GM18867 (cell line): ENCODE measurements at regions not wholly inside any gene's neighbourhood (a gene's known extent, or its start where the extent isn't known, plus 50 kb on each side); places are given as distances from the start of the nearest gene placed in this dataset.

ENCODE experiments used
- ATAC-seq: cut with Tn5 transposase; IDR thresholded peaks from one replicate; pipeline ENCODE4 v1.9.1; 2021; ENCODE audit warnings: mild to moderate bottlenecking, moderate library complexity; ENCODE audit not compliant: unreplicated experiment

GRCh38 chr18:71919211-71919610, 624.9 kb downstream of the CBLN2 start:
- no peak for ATAC-seq

GRCh38 chr18:71913641-71914040, 630.5 kb downstream of the CBLN2 start:
- ATAC-seq = no peak

GRCh38 chr18:71902482-71902881, 641.7 kb downstream of the CBLN2 start:
- ATAC-seq = no peak

GRCh38 chr18:71899707-71900472, 644.3 kb downstream of the CBLN2 start:
- no peak for ATAC-seq

- ATAC-seq = no peak
Measured at GRCh38 chr18:71899183-71899582, 645.0 kb downstream of the CBLN2 start.

GRCh38 chr18:71887509-71887908, 656.6 kb downstream of the CBLN2 start:
- no peak for ATAC-seq

GRCh38 chr18:71878226-71878625, 665.9 kb downstream of the CBLN2 start:
- no peak for ATAC-seq

GRCh38 chr18:71873695-71874094, 670.4 kb downstream of the CBLN2 start:
- no peak for ATAC-seq

- no peak for ATAC-seq
Measured at GRCh38 chr18:71865888-71866287, 678.3 kb downstream of the CBLN2 start.

- no peak for ATAC-seq
Measured at GRCh38 chr18:71850602-71851001, 693.5 kb downstream of the CBLN2 start.

- no peak for ATAC-seq
Measured at GRCh38 chr18:71849407-71849806, 694.7 kb downstream of the CBLN2 start.

- no peak for ATAC-seq
Measured at GRCh38 chr18:71846716-71847115, 697.4 kb downstream of the CBLN2 start.

- ATAC-seq = no peak
Measured at GRCh38 chr18:71844814-71845213, 699.3 kb downstream of the CBLN2 start.

- ATAC-seq = no peak
Measured at GRCh38 chr18:71842666-71843065, 701.5 kb downstream of the CBLN2 start.

- no peak for ATAC-seq
Measured at GRCh38 chr18:71837547-71837946, 706.6 kb downstream of the CBLN2 start.

GRCh38 chr18:71832946-71833617, 711.1 kb downstream of the CBLN2 start:
- no peak for ATAC-seq

- no peak for ATAC-seq
Measured at GRCh38 chr18:71831039-71831438, 713.1 kb downstream of the CBLN2 start.

- no peak for ATAC-seq
Measured at GRCh38 chr18:71827301-71827700, 716.8 kb downstream of the CBLN2 start.

GRCh38 chr18:71815305-71815704, 728.8 kb downstream of the CBLN2 start:
- no peak for ATAC-seq

- no peak for ATAC-seq
Measured at GRCh38 chr18:71809711-71810110, 734.4 kb downstream of the CBLN2 start.

GRCh38 chr18:71808616-71809015, 735.5 kb downstream of the CBLN2 start:
- ATAC-seq = no peak

- ATAC-seq = no peak
Measured at GRCh38 chr18:71807586-71807985, 736.6 kb downstream of the CBLN2 start.
